GM19240 (cell line): ENCODE measurements at regions not wholly inside any gene's neighbourhood (a gene's known extent, or its start where the extent isn't known, plus 50 kb on each side); places are given as distances from the start of the nearest gene placed in this dataset.

ENCODE experiments used
- DNase-seq: peaks from one replicate; pipeline ENCODE4 v3.0.0; 2011; ENCODE audit warnings: low spot score; ENCODE audit not compliant: insufficient read length

DNA sequence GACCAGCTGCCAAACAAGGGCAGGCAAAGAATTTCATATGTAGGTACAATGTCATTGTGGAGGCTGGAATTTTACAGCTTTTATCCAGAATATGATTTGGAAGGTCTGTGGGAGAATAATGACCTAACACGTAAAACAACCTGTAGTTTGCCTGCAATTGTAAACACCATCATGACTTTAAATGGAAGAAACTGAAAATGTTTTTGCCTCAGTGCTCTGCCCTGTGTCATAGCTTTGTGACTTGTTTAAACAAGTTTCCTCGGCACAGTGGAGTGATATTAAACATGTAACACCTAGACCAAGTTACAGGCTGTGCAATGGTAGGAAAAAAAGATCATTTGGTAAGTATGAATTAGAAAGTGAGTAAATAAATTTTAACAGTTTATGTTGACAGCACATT, 171.6 kb upstream of the MBNL1 start:
- no peak for DNase-seq

DNA sequence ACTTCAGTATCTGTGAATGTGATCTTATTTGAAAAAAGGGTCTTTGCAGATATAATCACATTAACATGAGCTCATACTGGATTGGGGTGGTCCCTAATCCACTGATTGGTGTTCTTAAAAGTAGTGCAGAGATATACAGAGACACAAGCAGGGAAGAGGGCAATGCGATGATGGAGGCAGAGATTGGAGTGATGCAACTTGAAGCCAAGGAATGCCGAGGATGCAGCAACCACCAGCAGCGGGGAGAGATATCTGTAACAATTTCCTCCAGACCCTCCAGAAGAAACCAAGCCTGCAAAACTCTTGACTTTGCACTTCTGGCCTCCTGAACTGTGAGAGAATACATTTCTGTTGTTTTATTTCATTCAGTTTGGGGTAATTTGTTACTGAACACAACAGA, 171.0 kb upstream of the MBNL1 start:
- no peak for DNase-seq

DNA sequence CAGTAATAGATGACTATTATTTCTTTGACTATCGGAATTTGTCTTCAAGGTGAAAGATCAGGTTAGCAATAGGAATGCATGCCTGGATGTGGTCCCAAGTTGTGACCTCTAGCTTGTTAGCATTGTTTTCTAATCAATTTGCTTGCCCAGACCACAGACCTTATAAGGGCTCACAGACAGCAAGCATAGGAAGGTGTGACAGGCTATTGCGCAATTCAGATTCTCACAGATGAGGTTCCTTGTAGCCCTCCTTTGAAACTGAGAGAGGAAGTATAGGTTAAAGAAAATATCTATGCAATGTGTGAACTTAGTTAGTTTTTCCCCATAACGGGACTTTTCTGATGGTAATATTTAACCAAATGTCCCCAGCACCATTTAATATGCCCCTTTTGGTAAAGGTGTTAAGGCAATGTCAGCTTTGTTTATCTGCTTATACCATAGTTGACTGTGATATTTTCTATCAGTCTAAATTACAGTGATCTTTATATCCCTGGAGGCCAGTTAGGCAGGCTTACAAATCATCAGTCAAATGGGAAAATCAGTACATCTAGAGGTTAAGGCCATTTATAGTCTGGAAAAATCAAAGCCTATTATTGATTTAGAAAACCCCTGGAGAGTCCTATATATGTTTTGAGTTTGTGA, 168.1 kb upstream of the MBNL1 start:
- DNase-seq: no peak

- DNase-seq: no peak
Measured at GRCh38 chr3:152102410-152102809, 166.3 kb upstream of the MBNL1 start.

DNA sequence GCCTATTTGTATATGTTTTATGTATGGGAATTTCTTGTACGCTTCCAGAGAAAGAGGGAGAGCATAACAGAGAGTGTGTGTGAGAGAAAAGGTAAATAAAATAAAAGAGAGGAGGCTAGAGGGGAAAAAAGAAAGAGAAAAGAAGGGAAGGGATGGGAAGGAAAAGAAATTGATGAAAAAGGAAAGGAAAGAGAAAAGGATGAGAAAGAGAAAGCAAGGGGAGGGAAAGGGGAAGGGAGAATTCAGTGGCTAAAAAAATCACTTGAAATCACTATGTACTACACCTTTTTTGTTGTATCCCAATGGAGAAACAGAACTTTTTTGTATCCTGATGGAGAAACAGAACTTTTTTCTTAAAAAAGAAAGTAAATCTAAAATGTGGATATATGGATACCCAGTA, 165.5 kb upstream of the MBNL1 start:
- DNase-seq: no peak

DNA sequence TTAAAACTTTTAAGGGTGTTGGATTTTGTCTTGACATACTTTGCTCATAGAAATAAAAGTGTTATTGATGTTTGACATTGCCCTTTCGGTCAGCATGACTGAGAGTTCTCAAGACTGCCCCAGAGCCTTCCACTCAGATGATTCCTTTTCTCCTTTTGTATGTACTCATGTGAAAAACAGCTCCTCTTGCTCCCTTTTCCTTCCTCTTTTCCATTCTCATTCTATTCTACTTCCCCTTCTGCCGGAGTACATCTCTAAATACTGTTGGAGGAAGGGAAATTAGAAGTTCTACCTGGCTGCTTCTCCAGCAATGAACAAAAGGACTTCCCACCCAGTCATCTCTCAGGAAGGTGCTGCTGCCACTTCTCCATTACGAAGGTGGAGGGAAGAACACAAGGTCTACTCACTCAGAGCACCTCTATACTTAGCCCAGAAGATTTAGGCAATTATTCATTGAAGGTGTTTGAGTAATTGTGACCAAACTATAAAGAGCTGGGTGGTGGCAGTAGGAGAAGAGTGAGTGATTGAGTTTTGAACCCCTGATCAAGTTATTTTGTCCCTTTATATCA, 163.8 kb upstream of the MBNL1 start:
- DNase-seq: no peak

DNA sequence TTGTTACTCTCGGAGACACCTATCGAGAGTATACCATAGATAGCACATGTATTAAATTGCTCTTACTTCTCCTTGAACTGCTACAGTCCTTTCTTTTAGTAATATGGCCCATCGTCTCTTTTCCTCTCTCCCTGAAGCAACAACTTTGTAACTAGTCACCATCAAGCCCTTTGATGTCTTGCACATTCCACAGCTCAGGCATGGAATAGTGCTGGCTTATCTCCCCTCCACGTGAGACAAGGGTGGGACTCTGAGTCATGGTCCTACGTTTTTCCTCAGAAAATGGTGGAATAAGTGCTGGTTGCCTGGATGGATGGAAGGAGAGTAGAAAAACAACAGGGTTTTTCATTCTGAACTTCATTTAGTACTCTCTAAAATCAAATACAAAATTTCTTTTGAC, 163.3 kb upstream of the MBNL1 start:
- no peak for DNase-seq

GRCh38 chr3:152109038-152109437, 159.7 kb upstream of the MBNL1 start:
- DNase-seq: no peak

- no peak for DNase-seq
Measured at GRCh38 chr3:152113413-152113812, 155.3 kb upstream of the MBNL1 start.

DNA sequence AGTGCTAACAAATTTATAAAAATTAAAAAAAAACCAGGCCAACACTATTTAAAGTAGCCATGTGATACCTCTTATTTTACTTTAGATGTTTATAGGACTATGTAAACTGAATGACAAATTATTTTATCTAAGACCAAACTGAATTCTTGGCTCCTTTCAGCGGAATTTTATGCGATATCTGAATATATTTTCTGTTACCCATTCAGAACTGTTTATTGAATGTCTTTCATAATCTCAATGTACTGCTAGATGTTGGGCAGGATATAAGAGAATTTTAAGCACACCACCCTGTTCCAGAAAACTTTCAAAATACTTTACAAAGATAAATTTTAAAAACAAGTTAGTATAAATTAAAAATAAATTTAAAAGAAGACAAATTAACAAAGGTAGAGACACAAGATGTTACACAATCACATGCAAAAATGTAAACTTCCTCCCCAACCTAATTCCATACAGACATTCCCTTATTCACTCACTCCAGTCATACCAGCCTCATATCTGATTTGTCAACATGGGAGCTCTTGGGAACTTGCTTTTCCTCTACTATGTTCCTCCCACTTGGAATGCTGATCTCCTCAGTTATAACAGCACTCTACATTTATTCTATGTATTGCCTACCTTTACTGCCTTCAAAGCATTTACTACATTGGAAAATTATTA, 154.6 kb upstream of the MBNL1 start:
- DNase-seq: no peak

DNA sequence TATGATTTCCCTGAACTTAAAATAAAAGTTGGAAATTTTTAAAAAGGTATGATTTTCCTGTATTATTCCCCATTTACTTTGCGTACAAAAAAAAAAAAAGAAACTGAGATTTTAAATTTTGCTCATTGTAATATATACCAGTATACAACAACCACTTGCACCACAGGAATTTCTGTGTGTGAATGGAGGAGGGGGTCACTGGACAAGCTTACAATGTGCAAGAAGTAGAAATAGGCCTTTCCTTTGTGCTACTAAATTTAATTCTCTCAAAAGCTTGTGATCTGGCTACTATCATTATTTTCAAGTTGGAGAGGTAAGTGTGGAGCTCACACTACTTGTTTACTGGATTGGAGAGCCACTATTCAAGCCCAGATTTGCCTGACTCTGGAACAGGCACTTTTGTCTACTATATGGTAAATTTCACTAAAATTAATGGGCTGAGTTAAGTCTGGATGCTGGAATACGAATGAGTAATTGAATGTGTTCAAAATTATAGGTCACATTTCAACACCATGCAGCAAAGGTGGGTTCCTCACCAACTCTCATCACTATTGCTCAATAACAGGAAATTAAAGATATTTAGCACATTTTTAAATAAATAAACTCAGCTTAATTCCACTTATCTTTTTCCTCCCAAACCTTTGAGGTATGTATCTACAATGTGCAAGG, 148.0 kb upstream of the MBNL1 start:
- DNase-seq: no peak

GRCh38 chr3:152121270-152121636, 147.5 kb upstream of the MBNL1 start:
- no peak for DNase-seq

DNA sequence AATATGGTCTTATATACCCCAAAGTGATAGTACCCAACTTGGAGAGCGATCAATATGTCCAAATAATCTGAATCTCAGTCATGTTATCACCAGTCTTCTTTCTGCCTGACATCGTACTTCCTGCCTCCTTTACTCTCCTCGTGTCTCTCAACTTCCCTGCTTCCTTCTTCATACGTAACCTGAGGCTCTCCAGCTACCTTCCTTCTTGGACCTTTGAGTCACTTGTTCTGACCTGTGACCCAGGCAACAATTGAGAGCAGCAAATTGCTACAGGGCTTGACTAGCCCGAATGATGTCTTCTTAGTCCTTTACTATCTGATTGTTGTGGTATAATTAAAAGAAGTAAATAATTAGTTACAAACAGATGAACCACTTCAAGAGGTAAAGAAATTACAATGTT, 145.9 kb upstream of the MBNL1 start:
- no peak for DNase-seq

GRCh38 chr3:152123457-152123856, 145.3 kb upstream of the MBNL1 start:
- no peak for DNase-seq

DNA sequence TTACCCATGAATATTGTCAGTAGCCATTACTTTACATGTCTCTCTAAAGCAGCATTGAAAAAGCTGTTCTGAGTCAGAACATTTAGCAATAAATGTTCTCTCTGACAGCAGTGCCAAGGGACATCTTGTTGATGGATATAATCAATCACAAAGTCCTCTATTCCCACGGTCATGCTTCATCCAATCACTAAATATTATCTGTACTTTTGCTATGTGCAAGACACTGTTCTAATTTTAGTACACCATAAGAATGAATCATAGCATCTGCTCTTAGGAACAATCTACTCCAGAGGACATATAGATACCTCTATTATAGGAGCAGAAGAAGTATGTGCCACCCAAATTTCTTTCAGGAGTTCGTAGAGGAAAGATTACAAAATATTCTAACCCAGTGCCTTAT, 142.5 kb upstream of the MBNL1 start:
- DNase-seq: no peak

GRCh38 chr3:152127058-152127457, 141.7 kb upstream of the MBNL1 start:
- peak; percentile 22 for DNase-seq

DNA sequence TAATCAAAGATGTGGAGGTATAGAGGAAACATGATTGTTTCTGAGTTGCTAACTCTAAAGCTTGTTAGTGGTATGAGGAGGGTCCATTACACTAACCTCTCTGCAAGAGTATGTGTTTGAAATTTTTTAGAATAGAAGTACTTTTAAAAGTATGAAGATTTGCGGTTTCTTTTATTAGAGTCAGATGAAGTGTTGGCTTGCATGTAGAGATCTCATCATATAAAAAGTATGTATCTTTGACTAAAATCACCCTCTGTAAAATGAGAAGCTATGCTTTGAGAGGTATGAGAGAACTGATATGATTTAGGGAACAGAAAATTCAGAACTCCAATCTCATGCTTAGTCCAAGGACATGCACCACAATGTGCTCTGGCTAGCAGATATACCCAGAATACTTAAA, 140.4 kb upstream of the MBNL1 start:
- no peak for DNase-seq

DNA sequence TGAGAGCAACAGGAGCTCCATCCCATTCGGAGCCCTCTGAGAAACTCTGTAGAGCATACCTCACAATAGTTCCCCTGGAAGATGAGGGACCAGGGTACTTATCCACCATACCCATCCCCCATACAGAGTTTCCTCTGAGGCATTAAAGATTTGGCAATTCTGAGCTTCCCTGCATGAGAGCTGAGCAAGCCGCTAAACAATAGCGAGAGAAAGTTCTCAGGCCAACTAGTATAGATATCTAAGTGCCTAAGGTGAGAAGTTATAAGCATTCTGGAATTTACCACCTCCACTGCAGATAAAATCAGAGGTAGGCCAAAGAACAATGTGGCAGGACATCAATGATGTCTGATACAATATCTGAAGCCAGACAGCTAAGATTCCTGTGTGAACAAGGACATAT, 129.1 kb upstream of the MBNL1 start:
- no peak for DNase-seq

- no peak for DNase-seq
Measured at GRCh38 chr3:152146461-152146860, 122.3 kb upstream of the MBNL1 start.

GRCh38 chr3:152147748-152148147, 121.0 kb upstream of the MBNL1 start:
- no peak for DNase-seq

DNA sequence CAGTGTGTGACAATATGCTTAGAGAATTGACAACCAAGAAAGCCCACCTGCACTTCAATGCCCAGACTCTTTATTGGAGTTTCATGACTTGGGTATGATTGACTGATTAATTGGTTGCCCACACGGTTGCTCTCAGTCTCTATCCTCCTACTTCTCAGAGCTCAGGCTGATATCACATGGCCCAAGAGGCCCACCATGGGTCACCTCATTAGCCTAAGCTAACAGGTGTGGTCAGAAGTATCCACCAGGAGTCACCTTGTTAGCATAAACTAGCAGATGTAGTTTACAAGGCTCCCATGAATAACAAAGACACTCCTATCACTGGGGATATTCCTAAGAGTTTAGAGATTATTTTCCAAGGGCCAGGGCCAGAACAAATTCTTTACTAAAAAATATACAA, 120.2 kb upstream of the MBNL1 start:
- DNase-seq: no peak

DNA sequence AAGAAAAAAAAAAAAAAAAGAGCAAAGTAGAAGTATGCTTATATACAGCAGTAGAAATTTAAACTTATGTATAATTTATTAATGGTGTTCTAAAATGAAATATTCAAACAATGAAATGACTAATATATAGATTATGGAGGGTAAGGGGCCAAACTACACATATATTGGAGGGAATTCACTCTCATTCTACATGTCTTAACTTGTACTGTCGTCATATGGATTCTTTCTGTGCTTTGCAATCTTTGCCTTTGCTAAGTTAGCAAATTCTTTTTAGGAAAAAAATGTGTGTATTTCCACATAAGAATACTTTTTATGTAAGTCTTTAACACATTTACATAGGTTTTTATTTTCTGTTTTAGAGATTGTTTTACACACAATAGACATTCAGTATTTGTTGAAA, 118.9 kb upstream of the MBNL1 start:
- DNase-seq: no peak
